Astrocyte of the hippocampus (primary cell): ENCODE measurements at regions not wholly inside any gene's neighbourhood (a gene's known extent, or its start where the extent isn't known, plus 50 kb on each side); places are given as distances from the start of the nearest gene placed in this dataset.
A peak's percentile ranks its signal among the peaks of the same experiment; 100 is the strongest.

Experiments
- DNase-seq: peaks from one replicate; pipeline ENCODE4 v3.0.0; 2011; ENCODE audit warnings: low read depth, low spot score

DNA sequence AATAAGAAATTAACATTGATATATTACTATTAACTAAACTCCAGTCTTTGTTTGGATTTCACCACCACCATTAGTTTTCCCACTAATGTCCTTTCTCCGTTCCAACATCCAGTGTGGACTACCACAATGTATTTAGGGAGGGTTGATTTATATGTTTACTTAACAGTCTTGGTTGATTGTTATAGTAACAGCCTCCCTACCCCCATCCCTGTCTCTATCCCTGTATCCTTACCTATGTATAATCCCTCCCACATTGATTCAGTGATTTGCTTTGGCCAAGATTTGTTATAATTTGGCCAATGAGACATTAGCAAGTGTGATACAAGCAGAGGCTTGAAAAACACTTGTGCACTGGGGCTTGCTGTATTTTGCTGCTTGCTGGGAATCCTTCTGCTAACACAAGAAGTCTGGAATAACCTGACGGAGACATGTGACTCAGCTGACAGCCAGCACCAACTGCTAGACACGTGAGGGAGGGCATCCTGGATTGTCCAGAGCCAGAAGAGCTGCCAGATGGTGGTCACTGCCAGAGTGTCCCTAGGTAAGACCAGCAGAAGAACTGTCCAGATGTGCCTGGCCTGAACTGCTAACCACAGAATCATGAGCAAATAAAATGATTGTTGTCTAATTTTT lies 51.2 kb upstream of the TCF7 start:
- no peak for DNase-seq

DNA sequence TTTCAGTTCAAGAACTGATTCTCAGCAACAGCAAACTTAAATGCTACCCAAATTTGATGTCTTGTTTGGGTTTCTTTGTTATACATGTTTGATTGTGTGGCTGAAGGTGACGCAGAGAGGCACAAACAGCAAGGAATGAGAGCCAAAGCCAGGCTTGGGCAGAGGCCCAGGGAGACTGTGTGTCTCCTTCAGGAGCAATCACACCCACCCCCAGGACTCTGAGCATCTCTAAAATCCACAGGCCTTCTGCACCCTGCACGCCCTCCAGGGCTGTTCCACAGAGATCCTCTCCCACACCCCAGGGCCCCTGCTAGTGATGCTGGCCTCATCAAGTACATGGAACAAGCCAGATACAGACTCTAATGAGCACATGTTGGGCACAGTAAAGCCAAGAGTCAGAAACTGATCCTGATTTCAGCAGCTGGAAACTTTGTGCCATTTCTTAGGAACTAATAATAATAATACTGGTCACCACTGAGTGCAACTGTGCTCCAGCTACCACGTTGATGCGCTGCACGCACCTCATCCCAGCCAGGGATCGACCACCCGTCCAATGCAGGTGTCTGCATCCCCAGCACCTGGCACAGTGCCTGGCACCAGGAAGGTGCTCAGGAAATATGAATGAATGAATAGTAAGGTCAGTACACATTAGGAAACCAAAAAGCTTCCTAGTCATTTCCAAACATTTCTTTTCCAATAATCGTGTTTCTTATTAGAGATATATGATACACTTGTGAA lies 54.6 kb upstream of the TCF7 start:
- peak; percentile 65 for DNase-seq

DNA sequence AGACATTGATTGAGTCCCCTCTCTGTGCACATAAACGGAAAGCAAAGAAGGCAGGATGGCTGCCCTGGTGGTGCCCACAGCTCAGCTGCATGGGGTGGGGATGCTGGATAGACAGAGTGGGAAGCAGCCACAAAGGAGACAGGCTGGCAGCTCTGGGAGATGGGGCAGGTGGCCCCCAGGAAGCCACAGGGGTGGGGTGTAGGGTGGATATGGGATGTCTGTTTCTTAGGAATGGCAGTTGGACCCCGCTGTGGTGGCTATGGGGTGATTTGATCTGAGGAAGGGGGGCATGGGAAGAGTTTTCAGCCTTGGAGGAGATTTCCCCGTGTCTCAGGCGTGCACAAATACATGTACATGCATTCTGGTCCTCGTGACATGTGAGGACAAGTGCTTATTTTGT lies 50.2 kb upstream of the VDAC1 start:
- no peak for DNase-seq
